ENCODE measurements at regions not wholly inside any gene's neighbourhood (a gene's known extent, or its start where the extent isn't known, plus 50 kb on each side); places are given as distances from the start of the nearest gene placed in this dataset.

GRCh38 chr7:136325027-136325426 lies 347.9 kb upstream of the MTPN start:
- Histone ChIP-seq H3K4me1 (ENCODE audit: insufficient read depth, low read length) (no peaks in the 10 kb centered on the region; the same call in 1 of the 2 replicates), H3K4me3 (ENCODE audit: low read length) (no peak overlapping the region), H3K9me3 (ENCODE audit: insufficient read depth, low read depth, low read length) (no peaks in the 10 kb centered on the region), H3K27me3 (ENCODE audit: insufficient read depth, low read length) (no peaks in the 10 kb centered on the region), H3K27ac (ENCODE audit: low read depth, low read length) (no peak overlapping the region), H3K9ac (ENCODE audit: low read depth, low read length) (no peak overlapping the region), H3K36me3 (ENCODE audit: insufficient read depth, low read length) (no peaks in the 10 kb centered on the region)
- 88% methylated on average over 1 of the region's 2 CpGs for WGBS

DNA sequence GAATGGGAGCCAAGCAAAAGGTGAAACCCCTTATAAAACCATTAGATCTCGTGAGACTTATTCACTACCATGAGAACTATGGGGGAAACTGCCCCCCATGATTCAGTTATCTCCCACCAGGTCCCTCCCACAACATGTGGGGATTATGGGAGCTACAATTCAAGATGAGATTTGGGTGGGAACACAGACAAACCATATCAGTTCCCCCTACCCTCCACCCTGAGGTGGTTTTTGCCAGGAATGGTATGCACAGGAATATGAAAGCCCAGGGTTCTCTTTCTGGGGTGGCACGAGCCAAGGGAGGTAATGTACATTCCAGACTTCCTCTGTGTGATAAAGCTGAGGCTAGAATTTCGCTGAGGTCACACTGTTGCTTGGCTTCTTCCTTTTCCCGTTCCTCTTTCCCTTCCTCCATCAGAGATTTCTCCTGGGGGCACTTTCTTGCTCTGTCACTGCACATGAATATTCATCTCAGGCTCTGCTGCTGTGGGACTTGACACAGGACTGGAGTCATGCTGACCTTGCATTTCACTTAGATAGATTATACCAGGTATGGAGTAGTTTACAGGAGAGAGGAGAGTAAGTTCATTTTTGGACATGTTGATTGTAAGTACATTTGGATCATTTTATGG lies 347.0 kb upstream of the MTPN start:
- Histone ChIP-seq H3K27me3 (ENCODE audit: insufficient read depth, low read length) (no peaks in the 10 kb centered on the region), H3K4me1 (ENCODE audit: insufficient read depth, low read length) (no peaks in the 10 kb centered on the region; the same call in 1 of the 2 replicates), H3K4me3 (ENCODE audit: low read length) (no peak overlapping the region), H3K9ac (ENCODE audit: low read depth, low read length) (no peak overlapping the region), H3K9me3 (ENCODE audit: insufficient read depth, low read depth, low read length) (no peaks in the 10 kb centered on the region), H3K27ac (ENCODE audit: low read depth, low read length) (no peak overlapping the region), H3K36me3 (ENCODE audit: insufficient read depth, low read length) (no peaks in the 10 kb centered on the region)
- 82% methylated on average over 4 of the region's 4 CpGs for WGBS

DNA sequence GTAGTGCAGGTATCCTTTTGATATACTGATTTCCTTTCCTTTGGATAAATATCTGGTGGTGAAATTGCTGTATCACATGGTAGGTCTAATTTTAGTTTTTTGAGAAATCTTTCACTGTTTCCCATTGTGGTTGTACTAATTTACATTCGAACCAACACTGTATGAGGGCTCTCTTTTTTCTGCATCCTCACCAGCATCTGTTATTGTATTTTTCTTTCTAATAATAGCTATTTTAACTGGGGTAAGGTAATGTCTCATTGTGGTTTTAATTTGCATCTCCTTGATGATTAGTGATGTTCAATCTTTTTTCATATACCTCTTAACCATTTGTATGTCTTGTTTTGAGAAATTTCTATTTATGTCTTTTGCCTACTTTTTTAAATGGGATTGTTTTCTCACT lies 335.4 kb upstream of the MTPN start:
- Histone ChIP-seq H3K9me3 (ENCODE audit: insufficient read depth, low read depth, low read length) (peaks cover 8% of the 10 kb centered on the region; the same call in 1 of the 2 replicates), H3K4me1 (ENCODE audit: insufficient read depth, low read length) (no peaks in the 10 kb centered on the region), H3K9ac (ENCODE audit: low read depth, low read length) (no peak overlapping the region), H3K36me3 (ENCODE audit: insufficient read depth, low read length) (no peaks in the 10 kb centered on the region), H3K4me3 (ENCODE audit: low read length) (no peak overlapping the region), H3K27me3 (ENCODE audit: insufficient read depth, low read length) (no peaks in the 10 kb centered on the region), H3K27ac (ENCODE audit: low read depth, low read length) (no peak overlapping the region)
- no CpG with 5 or more reads among the region's 1 CpG for whole genome bisulfite sequencing

DNA sequence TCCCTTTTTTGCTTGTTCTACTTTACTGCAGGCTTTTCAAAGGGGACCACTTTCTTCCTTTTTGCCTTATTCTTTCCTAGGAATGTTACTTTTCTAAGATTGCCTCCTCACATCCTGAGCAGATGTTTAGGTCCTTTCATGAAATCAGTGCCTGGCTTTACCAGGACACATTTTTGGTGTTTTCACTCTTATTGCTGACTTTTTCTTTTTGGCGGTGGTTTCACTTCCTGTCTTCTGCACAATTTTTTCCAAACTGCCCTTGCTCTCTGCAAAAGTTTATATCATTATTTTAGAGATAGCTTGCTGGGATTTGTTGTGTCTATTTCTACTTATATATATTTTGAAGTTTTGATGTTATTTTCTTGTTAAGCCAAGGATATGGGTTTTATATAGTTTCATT lies 332.2 kb upstream of the MTPN start:
- Histone ChIP-seq H3K36me3 (ENCODE audit: insufficient read depth, low read length) (no peaks in the 10 kb centered on the region), H3K27ac (ENCODE audit: low read depth, low read length) (no peak overlapping the region), H3K27me3 (ENCODE audit: insufficient read depth, low read length) (no peaks in the 10 kb centered on the region), H3K4me3 (ENCODE audit: low read length) (no peak overlapping the region), H3K9ac (ENCODE audit: low read depth, low read length) (no peak overlapping the region), H3K9me3 (ENCODE audit: insufficient read depth, low read depth, low read length) (peaks cover 8% of the 10 kb centered on the region; the same call in 1 of the 2 replicates), H3K4me1 (ENCODE audit: insufficient read depth, low read length) (no peaks in the 10 kb centered on the region)
- WGBS = 92% methylated on average over 1 of the region's 1 CpG

DNA sequence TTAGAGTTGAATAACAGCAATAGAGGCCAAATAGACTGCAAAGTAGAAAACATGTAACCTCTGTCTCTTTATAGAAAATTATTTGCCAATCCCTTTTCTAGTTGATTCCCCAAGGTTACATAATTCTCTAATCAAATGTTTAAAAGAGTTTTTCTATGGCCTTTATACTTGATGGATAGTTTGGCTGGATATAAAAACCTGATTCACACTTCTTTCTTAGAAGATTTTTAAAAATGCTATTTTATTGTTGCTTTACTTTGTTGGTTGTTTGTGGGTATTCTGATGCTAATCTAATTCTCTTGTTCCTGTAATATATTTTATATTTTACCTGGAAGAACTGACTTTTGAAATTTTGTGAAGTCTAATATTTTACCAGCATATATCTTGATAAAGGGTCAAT lies 331.1 kb upstream of the MTPN start:
- H3K9ac ChIP-seq (ENCODE audit: low read depth, low read length) = no peak overlapping the region
- no peak overlapping the region for H3K4me3 ChIP-seq (ENCODE audit: low read length)

DNA sequence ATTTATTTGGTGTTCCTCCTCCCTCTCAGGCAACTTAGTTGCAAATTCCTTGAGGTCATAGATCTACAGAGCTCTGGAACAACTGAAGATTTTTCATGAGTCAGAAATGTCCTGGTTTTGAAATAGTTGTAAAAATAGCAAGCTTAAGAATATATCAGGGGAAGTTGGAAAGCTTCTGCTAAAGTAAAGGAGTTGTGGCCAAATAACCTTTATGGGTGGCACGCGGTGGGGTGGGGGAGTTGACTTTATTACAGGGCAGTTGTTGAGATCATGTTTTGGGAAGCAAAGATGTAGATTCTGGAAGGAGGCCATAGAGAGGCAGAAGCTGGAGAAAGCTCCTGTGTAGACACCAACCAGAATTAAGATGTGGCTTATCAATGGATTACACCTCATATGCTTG lies 326.0 kb upstream of the MTPN start:
- Histone ChIP-seq H3K9me3 (ENCODE audit: insufficient read depth, low read depth, low read length) (peaks cover under 1% of the 10 kb centered on the region; the same call in 1 of the 2 replicates), H3K9ac (ENCODE audit: low read depth, low read length) (no peak overlapping the region), H3K4me1 (ENCODE audit: insufficient read depth, low read length) (no peaks in the 10 kb centered on the region), H3K36me3 (ENCODE audit: insufficient read depth, low read length) (no peaks in the 10 kb centered on the region), H3K27me3 (ENCODE audit: insufficient read depth, low read length) (no peaks in the 10 kb centered on the region), H3K27ac (ENCODE audit: low read depth, low read length) (no peak overlapping the region), H3K4me3 (ENCODE audit: low read length) (no peak overlapping the region)
- WGBS = 95% methylated on average over 2 of the region's 2 CpGs

More for the DNA sequence above, 331.1 kb upstream of the MTPN start:
- Histone ChIP-seq H3K36me3 (ENCODE audit: insufficient read depth, low read length) (no peaks in the 10 kb centered on the region), H3K9me3 (ENCODE audit: insufficient read depth, low read depth, low read length) (peaks cover 8% of the 10 kb centered on the region; the same call in 1 of the 2 replicates), H3K27me3 (ENCODE audit: insufficient read depth, low read length) (no peaks in the 10 kb centered on the region), H3K4me1 (ENCODE audit: insufficient read depth, low read length) (no peaks in the 10 kb centered on the region), H3K27ac (ENCODE audit: low read depth, low read length) (no peak overlapping the region)

DNA sequence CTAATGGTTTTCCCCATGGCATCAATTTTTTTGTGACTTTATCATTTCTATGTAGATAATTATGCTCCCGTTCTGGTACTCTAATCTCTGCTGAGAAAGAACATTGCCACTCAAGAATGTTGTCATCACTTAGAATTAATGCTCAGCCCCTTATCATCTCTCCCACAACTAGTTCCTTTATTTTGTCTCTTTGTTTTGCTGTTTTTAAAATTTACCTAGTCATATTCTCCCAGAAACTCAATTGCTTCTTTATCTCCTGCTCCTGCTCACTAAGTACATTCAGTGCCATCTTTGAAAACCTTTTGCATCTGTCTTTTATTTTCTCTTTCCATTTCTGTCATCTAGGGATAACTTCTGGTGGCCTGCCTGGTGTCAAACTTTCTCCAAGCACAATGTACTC lies 324.9 kb upstream of the MTPN start:
- no peak overlapping the region for H3K4me3 ChIP-seq (ENCODE audit: low read length)
- H3K4me1 ChIP-seq (ENCODE audit: insufficient read depth, low read length) = no peaks in the 10 kb centered on the region
- no peak overlapping the region for H3K27ac ChIP-seq (ENCODE audit: low read depth, low read length)
- H3K9me3 ChIP-seq (ENCODE audit: insufficient read depth, low read depth, low read length) = no peaks in the 10 kb centered on the region
- 100% methylated on average over 1 of the region's 1 CpG for WGBS
- H3K9ac ChIP-seq (ENCODE audit: low read depth, low read length) = no peak overlapping the region
- no peaks in the 10 kb centered on the region for H3K27me3 ChIP-seq (ENCODE audit: insufficient read depth, low read length)
- H3K36me3 ChIP-seq (ENCODE audit: insufficient read depth, low read length) = no peaks in the 10 kb centered on the region

- Histone ChIP-seq H3K9ac (ENCODE audit: low read depth, low read length) (no peak overlapping the region), H3K4me1 (ENCODE audit: insufficient read depth, low read length) (no peaks in the 10 kb centered on the region), H3K36me3 (ENCODE audit: insufficient read depth, low read length) (no peaks in the 10 kb centered on the region), H3K4me3 (ENCODE audit: low read length) (no peak overlapping the region), H3K27me3 (ENCODE audit: insufficient read depth, low read length) (no peaks in the 10 kb centered on the region), H3K9me3 (ENCODE audit: insufficient read depth, low read depth, low read length) (no peaks in the 10 kb centered on the region), H3K27ac (ENCODE audit: low read depth, low read length) (no peak overlapping the region)
- 96% methylated on average over 1 of the region's 1 CpG for WGBS
Observed at GRCh38 chr7:136294977-136295376, 317.8 kb upstream of the MTPN start.

- Histone ChIP-seq H3K4me3 (ENCODE audit: low read length) (no peak overlapping the region), H3K9me3 (ENCODE audit: insufficient read depth, low read depth, low read length) (no peaks in the 10 kb centered on the region), H3K36me3 (ENCODE audit: insufficient read depth, low read length) (no peaks in the 10 kb centered on the region), H3K27ac (ENCODE audit: low read depth, low read length) (no peak overlapping the region), H3K27me3 (ENCODE audit: insufficient read depth, low read length) (no peaks in the 10 kb centered on the region), H3K9ac (ENCODE audit: low read depth, low read length) (no peak overlapping the region), H3K4me1 (ENCODE audit: insufficient read depth, low read length) (no peaks in the 10 kb centered on the region)
Observed at GRCh38 chr7:136293841-136294391, 316.8 kb upstream of the MTPN start.

- no peak overlapping the region for H3K9ac ChIP-seq (ENCODE audit: low read depth, low read length)
- H3K27me3 ChIP-seq (ENCODE audit: insufficient read depth, low read length) = no peaks in the 10 kb centered on the region
- no peaks in the 10 kb centered on the region for H3K9me3 ChIP-seq (ENCODE audit: insufficient read depth, low read depth, low read length)
- WGBS = 97% methylated on average over 6 of the region's 6 CpGs
- H3K27ac ChIP-seq (ENCODE audit: low read depth, low read length) = no peak overlapping the region
- H3K4me3 ChIP-seq (ENCODE audit: low read length) = no peak overlapping the region
- no peaks in the 10 kb centered on the region for H3K4me1 ChIP-seq (ENCODE audit: insufficient read depth, low read length)
- H3K36me3 ChIP-seq (ENCODE audit: insufficient read depth, low read length) = no peaks in the 10 kb centered on the region
Observed at GRCh38 chr7:136293272-136293671, 316.1 kb upstream of the MTPN start.

GRCh38 chr7:136292365-136292764 lies 315.2 kb upstream of the MTPN start:
- Histone ChIP-seq H3K9ac (ENCODE audit: low read depth, low read length) (no peak overlapping the region), H3K4me3 (ENCODE audit: low read length) (no peak overlapping the region), H3K9me3 (ENCODE audit: insufficient read depth, low read depth, low read length) (no peaks in the 10 kb centered on the region), H3K36me3 (ENCODE audit: insufficient read depth, low read length) (no peaks in the 10 kb centered on the region), H3K27ac (ENCODE audit: low read depth, low read length) (no peak overlapping the region), H3K4me1 (ENCODE audit: insufficient read depth, low read length) (no peaks in the 10 kb centered on the region), H3K27me3 (ENCODE audit: insufficient read depth, low read length) (no peaks in the 10 kb centered on the region)

DNA sequence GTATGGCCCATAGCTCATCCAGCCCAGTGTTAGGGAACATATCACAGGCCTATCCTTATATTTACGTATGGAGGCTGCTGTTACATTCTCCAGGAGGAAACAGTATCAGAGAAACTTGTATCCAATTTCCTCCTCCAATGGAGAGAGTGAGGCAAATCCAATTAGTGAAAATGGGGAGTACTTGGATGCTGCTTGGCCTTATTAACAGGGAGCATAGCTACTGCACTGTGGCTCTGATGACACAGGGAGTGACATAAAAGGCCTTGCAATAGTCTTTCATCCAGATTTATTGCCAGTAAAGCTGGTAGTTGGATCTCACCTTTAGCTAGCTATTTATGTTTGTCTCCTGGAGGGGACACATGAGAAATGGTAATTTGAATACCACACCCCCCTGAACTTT lies 313.2 kb upstream of the MTPN start:
- Histone ChIP-seq H3K36me3 (ENCODE audit: insufficient read depth, low read length) (no peaks in the 10 kb centered on the region), H3K27ac (ENCODE audit: low read depth, low read length) (no peak overlapping the region), H3K4me3 (ENCODE audit: low read length) (no peak overlapping the region)

More for the DNA sequence above, 313.2 kb upstream of the MTPN start:
- Histone ChIP-seq H3K4me1 (ENCODE audit: insufficient read depth, low read length) (no peaks in the 10 kb centered on the region), H3K9ac (ENCODE audit: low read depth, low read length) (no peak overlapping the region), H3K27me3 (ENCODE audit: insufficient read depth, low read length) (no peaks in the 10 kb centered on the region), H3K9me3 (ENCODE audit: insufficient read depth, low read depth, low read length) (no peaks in the 10 kb centered on the region)
- WGBS = 93% methylated on average over 1 of the region's 1 CpG

Data from HUES64 (cell line).